SH-SY5Y (cell line): ENCODE measurements at regions not wholly inside any gene's neighbourhood (a gene's known extent, or its start where the extent isn't known, plus 50 kb on each side); places are given as distances from the start of the nearest gene placed in this dataset.

Experiments used
- GATA2 ChIP-seq: IDR thresholded peaks from 2 replicates; pipeline ENCODE4 v1.6.1; 2011; ENCODE audit warnings: mild to moderate bottlenecking, low read depth, low read length
- GATA3 ChIP-seq: IDR thresholded peaks from 2 replicates; pipeline ENCODE4 v1.6.1; 2011; ENCODE audit warnings: low read depth, mild to moderate bottlenecking, low read length, moderate library complexity

DNA sequence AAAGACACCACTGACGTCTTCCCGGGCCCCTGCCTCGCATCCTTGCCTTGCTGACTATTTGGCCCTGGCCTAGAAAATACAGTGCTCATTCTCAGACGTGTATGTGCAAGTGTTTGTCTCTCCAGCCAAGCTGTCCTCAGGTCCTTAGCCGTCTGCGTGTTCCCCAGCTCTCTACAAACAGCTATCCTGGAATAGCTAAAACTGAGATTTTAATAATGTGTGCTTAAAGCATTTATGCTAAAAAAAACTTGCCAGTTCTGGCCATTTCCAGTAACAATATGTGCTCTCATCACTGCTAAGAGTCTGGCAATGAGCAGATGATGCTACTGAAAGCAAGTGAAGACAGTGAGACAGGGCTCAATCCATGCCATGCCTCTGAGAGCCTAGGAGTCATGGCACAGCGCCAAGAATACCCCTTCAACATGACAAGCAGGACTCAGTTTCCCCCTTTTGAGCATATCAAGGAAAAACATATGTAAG is 55.7 kb downstream of the IRF2BP2 start:
- TF ChIP-seq GATA2: no peak
- no peak for TF ChIP-seq GATA3

DNA sequence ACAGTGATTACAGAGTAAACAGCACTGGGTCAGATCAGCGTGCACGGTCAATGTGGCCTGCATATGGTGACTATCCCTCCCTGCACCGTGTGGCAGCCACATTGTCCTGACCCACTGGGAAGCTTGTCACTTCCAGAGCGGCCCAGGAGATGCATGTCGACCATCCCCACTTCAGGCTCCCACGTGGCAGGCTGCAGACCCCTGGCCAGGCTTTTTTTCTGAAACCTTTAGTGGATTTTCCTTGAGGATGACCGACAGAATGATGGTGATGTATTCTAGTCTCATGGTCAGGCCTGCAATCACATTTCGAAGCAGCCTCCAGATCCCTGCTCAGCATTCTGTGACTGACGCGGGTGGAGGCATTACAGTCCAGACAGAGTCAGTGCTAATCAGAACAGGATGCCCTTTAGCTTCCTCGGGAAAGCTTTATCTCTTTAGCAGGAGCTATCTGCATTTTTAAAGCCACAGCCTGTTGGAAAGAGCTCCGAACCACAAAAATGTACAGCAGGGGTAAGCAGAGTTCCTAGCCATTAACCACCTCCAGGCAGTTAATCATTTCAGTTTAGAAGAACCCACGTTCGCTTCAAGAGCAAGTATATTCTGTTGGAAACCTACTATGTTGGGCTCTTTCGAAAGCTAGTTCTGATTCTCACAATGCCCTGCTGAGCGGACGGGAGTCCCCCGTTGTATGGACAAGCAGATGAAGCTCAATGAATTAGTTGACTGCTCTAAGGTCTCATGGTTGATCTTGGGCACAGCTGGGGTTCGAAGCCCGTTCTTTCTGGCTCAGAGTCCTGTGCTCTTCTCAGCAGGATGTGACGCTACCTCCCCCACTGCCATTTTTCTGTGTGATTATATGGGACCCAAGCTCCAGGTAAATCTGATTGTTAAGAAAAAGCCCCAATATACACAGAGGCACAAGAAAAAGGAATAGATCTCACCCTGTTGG is 56.5 kb downstream of the IRF2BP2 start:
- TF ChIP-seq GATA3: 0 out of 2 replicates have a peak, but pooled peaks have one; percentile 48
- TF ChIP-seq GATA2: peak; percentile 91

DNA sequence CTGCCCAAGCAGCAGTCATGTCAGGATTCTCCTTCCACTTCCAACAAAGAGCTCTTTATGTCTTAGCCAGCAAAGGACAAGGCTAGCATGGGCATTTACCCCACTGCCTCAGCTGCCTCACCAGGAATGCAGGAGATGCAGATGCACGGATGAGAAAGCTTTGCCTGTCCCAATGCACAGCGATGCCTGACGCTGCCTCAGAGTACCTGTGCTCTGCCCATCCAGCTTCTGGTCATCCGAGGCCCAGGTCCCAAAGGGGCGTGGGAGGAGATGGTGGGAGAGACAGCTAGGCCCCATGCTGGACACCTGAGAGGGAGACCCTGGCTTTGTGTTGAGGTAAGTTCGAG is 59.0 kb downstream of the IRF2BP2 start:
- TF ChIP-seq GATA3: no peak
- TF ChIP-seq GATA2: no peak

DNA sequence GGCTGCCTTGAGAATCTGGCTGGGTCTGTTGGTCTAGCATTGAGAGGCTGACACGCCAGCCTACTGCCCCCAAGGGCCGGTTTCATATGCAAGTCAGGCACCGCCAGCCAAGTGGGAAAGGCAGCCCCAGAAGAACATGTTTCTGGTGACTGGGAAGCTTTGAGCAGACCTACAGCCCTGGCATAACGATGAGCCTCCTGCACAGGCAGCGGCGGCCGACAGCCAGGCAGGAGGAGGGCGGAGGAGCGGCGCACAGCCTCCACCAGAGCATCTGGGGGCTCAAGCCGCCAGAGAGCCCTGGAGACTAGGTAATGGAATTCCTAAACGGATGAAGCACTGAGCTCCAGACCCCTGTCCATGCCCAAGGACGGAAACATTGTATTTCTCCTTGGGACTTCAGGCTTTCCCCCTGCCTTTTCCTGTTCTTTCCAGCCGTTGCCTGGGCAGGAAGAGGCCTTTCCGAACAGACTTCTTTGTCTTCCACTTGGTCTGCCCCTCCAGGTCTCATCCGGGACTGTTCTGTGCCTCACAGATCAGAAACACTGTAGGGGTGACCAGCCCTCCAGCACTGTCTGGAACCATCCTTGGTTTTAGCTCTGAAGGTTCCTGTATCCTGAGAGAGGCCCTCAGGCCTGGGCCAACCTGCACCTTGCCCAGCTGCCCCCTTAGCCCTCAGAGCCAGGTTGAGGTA is 59.5 kb downstream of the IRF2BP2 start:
- TF ChIP-seq GATA2: no peak
- TF ChIP-seq GATA3: no peak

DNA sequence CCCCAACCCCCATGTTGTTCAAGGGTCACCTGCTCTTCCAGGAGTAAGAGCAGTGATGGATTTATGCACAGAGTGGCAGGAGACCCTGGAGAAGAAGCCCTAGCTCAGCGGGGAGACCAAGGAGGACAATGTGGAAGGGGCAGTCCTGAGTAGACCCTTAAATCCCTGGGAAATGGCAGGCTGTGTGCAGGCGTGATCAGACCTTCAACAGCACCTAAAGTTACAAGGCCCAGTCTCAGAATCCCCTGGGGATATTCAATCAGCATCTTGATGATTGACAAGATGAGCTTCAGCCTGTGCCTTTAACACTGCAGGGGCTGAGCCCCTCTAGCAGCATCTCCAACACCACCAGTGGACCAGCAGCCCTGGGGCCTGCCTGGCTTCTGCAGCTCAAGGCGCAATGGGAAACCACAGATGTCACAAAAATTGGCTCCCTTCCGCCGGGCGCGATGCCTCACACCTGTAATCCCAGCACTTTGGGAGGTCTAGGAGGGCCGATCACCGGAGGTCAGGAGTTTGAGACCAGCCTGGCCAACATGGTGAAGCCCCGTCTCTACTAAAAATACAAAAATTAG is 60.4 kb downstream of the IRF2BP2 start:
- no peak for TF ChIP-seq GATA3
- TF ChIP-seq GATA2: no peak

DNA sequence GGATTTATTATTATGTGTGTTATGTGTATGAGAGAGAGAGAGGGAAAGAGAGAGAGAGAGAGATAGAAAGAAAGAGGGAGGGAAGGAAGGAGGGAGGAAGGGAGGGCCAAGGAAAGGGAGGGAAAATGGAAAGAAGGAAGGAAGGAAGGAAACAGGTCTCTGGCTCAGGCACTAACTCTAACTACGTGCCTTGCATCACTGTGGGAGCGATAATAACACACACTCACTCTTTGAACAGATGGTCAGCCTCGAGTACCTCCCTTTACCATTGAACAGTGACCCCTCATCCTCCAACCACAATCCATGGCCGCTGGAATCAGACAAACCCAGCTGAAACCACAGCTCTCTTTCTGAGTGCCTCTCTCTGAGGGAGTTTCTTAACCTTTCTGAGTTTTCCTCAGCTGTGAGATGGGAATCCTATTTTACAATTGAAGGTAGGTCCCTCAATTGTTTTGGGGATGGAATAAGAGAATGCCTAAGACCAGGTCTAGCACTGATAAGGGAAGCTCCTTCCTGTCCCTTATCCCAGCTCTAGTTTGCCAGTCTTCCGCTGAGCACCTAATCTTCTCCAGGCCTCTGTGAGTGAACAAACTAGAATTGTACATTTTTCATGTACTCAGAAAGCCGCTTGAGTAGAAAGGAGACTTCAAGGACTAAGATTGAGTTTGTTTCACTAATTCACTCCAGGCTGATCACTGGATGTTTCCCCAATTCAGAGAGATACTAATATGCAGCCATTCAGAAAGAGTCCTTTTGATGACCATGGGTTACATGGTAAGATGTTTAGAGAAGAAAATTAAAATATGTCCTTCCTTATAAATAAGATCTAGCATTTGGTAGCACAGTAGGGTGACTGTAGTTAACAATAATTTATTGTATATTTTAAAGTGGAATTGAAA is 62.8 kb downstream of the IRF2BP2 start:
- TF ChIP-seq GATA2 (no peak), GATA3 (no peak)

DNA sequence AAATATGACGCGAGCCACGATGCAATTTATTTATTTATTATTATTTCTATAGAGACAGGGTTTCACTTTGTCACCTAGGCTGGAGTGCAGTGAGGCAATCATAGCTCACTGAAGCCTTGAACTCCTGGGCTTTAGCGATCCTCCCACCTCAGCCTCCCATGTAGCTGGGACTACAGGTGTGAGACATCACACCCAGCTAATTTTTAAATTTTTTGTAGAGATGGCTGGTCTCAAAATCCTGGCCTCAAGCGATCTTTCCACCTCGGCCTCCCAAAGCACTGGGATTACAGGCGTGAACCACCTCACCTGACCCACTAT is 63.6 kb downstream of the IRF2BP2 start:
- TF ChIP-seq GATA2: no peak
- TF ChIP-seq GATA3: no peak

DNA sequence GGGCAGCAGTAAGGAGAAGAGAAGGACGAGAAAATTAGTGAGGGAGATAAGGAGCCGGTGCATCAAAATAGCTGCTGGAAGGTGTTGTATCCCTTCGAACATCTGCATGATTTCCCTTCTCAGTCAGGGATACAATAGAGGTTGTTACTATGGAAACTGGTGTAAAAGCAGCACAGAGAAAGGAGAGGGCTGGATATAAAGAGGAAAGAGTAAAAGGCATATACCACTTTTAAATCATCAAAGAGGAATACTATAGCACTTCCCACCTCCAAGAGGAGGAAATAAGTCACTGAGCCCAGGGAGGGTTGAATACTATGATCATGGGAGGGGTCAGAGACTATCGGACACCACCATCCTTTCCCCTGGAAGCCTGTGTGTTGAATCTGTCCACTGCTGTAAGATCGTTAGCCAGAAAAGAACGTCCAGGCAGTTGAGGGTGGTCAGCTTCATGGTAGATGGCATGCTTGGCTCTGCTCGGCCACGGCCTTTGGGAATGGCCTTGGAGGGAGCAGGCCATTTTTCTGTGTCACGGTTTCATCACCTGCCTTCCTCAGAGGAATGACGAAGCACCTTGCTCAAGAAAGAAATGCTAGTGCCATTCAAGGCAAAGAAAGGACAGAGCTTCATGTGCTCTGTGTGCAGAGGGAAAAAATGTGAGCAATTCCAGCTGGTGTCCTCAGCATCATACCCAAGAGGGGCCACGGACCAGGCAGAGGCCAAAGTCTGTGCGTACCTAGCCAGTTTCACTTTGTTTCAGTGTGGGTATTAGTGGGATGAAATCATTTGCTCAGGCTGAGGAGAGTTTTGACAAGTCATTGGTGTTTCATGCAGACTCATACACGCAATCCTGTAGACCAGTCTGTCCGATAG is 64.2 kb downstream of the IRF2BP2 start:
- TF ChIP-seq GATA3 (no peak), GATA2 (no peak)

DNA sequence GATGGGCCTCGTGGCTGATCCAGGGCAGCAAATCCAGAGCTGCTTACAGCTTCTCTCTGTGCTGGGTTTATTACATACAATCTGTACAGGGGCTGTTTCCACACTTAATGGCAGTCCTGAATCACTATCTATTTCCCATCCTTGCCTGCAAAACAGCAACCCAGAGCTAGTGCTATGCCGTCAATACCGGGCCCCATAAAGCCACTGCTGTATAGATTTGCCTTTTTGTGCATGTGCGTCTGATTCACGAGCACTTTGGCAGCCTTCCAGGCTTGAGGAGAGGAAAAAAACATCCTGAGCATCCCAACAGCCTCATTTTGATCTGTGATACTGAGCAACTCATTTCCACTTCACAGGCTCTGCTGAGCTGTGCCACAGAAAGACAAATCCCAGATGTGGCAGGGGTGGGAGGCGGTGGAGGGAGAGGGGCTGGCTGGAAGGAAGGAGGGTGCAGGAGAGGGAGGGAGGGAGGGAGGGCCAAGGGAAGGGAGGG is 65.2 kb upstream of the TARBP1 start:
- no peak for TF ChIP-seq GATA3
- peak; percentile 66 for TF ChIP-seq GATA2

DNA sequence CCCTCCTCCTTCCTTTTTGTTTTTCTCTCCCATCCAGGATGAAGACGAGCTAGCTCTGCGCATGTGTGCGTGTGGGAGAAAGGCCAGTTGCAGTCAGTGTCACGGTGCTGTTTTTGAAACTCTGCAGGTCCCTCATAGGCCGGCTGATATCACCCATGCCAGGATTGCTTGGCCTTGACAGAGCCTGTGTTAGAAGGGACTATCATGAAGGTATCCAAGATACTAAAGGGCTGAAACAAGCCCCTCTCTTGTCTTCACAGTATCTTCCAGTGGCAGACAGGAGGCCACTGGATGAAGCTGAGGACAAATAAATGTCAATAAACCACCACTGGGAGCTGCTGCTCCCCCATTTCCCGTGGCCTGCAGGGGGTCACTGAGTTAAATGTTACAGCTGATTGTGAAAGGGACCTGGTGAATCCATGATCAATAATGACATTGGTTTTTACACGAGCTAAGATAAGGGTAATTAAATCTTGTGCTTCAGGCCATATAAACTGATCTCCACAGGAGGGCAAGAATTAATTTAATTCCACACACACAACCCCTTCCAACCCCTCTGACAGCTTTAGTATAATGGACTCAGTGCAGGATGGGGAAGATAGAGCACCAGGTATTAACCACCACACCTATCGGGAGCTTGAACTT is 64.6 kb upstream of the TARBP1 start:
- no peak for TF ChIP-seq GATA3
- no peak; the same call in 1 of the 2 replicates for TF ChIP-seq GATA2

DNA sequence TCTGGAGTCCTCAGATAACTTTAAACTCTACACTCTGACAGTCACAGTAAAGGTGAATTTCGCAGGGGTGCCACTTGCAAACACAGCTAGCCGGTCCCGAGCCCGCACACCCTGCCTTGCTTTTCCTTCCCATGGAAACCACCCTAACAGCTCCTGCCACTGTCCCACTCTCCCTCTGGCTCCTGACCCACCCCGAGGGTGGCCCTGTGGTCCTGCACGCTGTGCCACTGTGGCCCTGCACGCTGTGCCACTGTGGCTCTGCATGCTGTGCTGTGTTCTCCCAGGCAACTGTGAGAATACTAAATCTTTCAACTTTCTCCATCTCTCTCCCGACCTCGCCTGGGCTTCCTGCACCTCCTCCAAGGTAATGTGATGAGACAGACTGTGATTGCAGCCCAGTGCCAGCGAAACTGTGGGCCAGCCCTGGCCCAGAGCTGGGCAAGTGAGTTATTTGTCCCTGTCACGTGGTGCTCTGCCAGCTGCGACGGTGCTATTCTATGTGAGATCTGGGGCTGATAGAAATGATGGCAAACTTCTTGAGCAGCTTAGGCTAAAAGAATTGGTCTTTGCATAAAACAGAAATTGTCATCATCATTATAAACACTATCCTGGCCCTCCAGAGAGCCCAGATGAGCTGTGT is 63.4 kb upstream of the TARBP1 start:
- TF ChIP-seq GATA2 (peak; percentile 85), GATA3 (no peak)
